Kidney glomerular epithelial cell (primary cell): ENCODE measurements at regions not wholly inside any gene's neighbourhood (a gene's known extent, or its start where the extent isn't known, plus 50 kb on each side); places are given as distances from the start of the nearest gene placed in this dataset.
"Not testable (repeated sequence)": the region's sequence is repeated elsewhere in the genome, so short reads cannot be mapped to it uniquely, and the experiment has no call there.

ENCODE experiments used
- DNase-seq: peaks from one replicate; lab custom pipeline; 2025; lab: John Stamatoyannopoulos, UW

- no peak for DNase-seq
Measured at GRCh38 chr4:189823591-189823990, 117.1 kb upstream of the FRG1 start.

- DNase-seq = no peak
Measured at GRCh38 chr4:189825466-189825865, 115.2 kb upstream of the FRG1 start.

GRCh38 chr4:189826657-189827056 is 114.0 kb upstream of the FRG1 start:
- no peak for DNase-seq

- DNase-seq = no peak
Measured at GRCh38 chr4:189828081-189828697, 112.5 kb upstream of the FRG1 start.

GRCh38 chr4:189832528-189832927 is 108.1 kb upstream of the FRG1 start:
- no peak for DNase-seq

GRCh38 chr4:189834616-189835015 is 106.1 kb upstream of the FRG1 start:
- DNase-seq = no peak

GRCh38 chr4:189835505-189835904 is 105.2 kb upstream of the FRG1 start:
- no peak for DNase-seq

- no peak for DNase-seq
Measured at GRCh38 chr4:189837471-189837870, 103.2 kb upstream of the FRG1 start.

- no peak for DNase-seq
Measured at GRCh38 chr4:189838821-189839497, 101.7 kb upstream of the FRG1 start.

GRCh38 chr4:189840356-189840755 is 100.3 kb upstream of the FRG1 start:
- DNase-seq = no peak

GRCh38 chr4:189843413-189844009 is 97.2 kb upstream of the FRG1 start:
- DNase-seq = no peak

GRCh38 chr4:189845145-189845846 is 95.4 kb upstream of the FRG1 start:
- no peak for DNase-seq

- not testable (repeated sequence) for DNase-seq
Measured at GRCh38 chr4:189846094-189846493, 94.6 kb upstream of the FRG1 start.

- not testable (repeated sequence) for DNase-seq
Measured at GRCh38 chr4:189846608-189847007, 94.1 kb upstream of the FRG1 start.

GRCh38 chr4:189848672-189849071 is 92.0 kb upstream of the FRG1 start:
- DNase-seq = not testable (repeated sequence)

GRCh38 chr4:189850239-189850856 is 90.3 kb upstream of the FRG1 start:
- DNase-seq = no peak

GRCh38 chr4:189858435-189858834 is 82.2 kb upstream of the FRG1 start:
- no peak for DNase-seq

GRCh38 chr4:189861101-189861500 is 79.6 kb upstream of the FRG1 start:
- DNase-seq = no peak

- DNase-seq = no peak
Measured at GRCh38 chr4:189869236-189869635, 71.4 kb upstream of the FRG1 start.

- no peak for DNase-seq
Measured at GRCh38 chr4:189870511-189871234, 70.0 kb upstream of the FRG1 start.

GRCh38 chr4:189874591-189874990 is 66.1 kb upstream of the FRG1 start:
- no peak for DNase-seq

- not testable (repeated sequence) for DNase-seq
Measured at GRCh38 chr4:189881190-189881589, 59.5 kb upstream of the FRG1 start.
